ENCODE measurements at regions not wholly inside any gene's neighbourhood (a gene's known extent, or its start where the extent isn't known, plus 50 kb on each side); places are given as distances from the start of the nearest gene placed in this dataset.

DNA sequence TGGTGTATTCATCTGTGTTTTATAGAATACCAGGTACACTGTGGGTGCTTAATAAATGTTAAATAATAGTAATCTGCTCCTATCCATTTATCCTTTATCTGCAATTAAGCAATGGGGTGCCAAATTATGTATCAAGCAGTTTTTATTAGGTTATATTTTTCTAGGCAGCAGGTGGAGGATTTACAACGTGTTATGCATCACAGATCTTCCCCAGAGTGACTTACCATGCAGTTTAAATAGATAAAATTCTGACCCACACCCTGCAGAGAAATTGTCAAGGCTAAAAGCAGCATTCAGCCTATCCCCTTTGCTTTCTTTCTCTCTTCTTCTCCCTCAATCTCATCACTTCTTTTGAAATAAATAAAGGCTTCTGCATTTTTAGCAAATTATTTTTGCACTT, 306.4 kb downstream of the CXXC4 start:
- Histone ChIP-seq H3K4me1 (no peaks in the 10 kb centered on the region), H3K27ac (no peak overlapping the region), H3K36me3 (no peaks in the 10 kb centered on the region), H3K4me3 (no peak overlapping the region), H3K27me3 (no peaks in the 10 kb centered on the region), H3K9me3 (no peaks in the 10 kb centered on the region)
- TF ChIP-seq POLR2A (IDR thresholded peaks at IDR 0.05) = no peak
- TF ChIP-seq, protein P1, sequence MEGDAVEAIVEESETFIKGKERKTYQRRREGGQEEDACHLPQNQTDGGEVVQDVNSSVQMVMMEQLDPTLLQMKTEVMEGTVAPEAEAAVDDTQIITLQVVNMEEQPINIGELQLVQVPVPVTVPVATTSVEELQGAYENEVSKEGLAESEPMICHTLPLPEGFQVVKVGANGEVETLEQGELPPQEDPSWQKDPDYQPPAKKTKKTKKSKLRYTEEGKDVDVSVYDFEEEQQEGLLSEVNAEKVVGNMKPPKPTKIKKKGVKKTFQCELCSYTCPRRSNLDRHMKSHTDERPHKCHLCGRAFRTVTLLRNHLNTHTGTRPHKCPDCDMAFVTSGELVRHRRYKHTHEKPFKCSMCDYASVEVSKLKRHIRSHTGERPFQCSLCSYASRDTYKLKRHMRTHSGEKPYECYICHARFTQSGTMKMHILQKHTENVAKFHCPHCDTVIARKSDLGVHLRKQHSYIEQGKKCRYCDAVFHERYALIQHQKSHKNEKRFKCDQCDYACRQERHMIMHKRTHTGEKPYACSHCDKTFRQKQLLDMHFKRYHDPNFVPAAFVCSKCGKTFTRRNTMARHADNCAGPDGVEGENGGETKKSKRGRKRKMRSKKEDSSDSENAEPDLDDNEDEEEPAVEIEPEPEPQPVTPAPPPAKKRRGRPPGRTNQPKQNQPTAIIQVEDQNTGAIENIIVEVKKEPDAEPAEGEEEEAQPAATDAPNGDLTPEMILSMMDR (IDR thresholded peaks at IDR 0.05) = no peak
- TF ChIP-seq POLR2AphosphoS5 (IDR thresholded peaks at IDR 0.05) = no peak
- no peak for TF ChIP-seq EP300 (IDR thresholded peaks at IDR 0.05)
- intact Hi-C loops (cut with DNase I; ENCODE audit: low total_unique reads) = no loop called here
- 6 to 12% (median 10%) methylated on average over 1 of the region's 1 CpG for WGBS, 5 donors
- no peak for DNase-seq

DNA sequence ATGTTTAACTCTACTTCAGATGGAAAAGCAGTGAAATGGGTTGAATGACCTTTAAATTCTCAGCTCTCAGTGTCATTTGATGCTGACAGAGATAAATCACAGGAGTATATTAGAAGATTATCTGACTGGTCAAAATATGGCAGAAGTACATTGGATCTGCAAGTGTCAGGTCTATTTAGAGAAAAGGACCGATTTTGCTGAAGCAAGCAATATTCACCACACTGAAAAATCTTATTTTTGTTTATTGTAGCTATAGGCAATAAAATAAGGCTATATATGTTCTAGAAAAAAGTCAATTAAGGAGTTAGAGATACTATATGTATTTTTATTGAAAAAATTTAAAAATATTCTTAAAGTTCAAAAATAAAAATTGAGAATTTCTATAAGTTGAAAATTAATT, 325.3 kb downstream of the CXXC4 start:
- no peak overlapping the region for H3K27ac ChIP-seq
- no peak for TF ChIP-seq POLR2AphosphoS5 (IDR thresholded peaks at IDR 0.05)
- no peak for TF ChIP-seq EP300 (IDR thresholded peaks at IDR 0.05)
- TF ChIP-seq, protein P1 (IDR thresholded peaks at IDR 0.05) = no peak
- no peak for TF ChIP-seq POLR2A (IDR thresholded peaks at IDR 0.05)
- intact Hi-C loops (cut with DNase I; ENCODE audit: low total_unique reads) = no loop called here
- H3K36me3 ChIP-seq = no peaks in the 10 kb centered on the region
- 62 to 84% (median 74%) methylated on average over 1 of the region's 1 CpG for WGBS, 5 donors
- no peaks in the 10 kb centered on the region for H3K9me3 ChIP-seq
- DNase-seq = no peak
- no peaks in the 10 kb centered on the region for H3K27me3 ChIP-seq
- H3K4me3 ChIP-seq = no peak overlapping the region
- H3K4me1 ChIP-seq = no peaks in the 10 kb centered on the region

DNA sequence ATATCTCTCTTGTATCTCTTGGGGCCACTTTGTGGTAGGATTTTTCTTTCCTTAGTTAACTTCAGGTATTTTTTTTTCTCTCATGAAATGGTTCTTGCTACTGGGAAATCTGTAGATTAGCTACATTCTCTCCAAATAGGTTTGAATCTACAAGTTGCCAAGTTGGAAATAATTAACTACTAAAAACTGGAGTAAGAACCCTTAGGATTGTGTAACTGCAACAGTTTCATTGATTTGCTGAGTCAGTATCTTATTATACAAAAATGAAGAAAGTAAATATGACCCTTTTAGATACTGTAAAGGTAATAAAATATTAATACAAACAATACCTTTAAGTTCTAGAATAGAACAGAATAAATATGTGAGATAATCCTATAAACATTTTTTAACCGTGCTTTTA, 327.9 kb downstream of the CXXC4 start:
- intact Hi-C loops (cut with DNase I; ENCODE audit: low total_unique reads) = no loop called here
- no peak for TF ChIP-seq POLR2A (IDR thresholded peaks at IDR 0.05)
- TF ChIP-seq, protein P1 (IDR thresholded peaks at IDR 0.05) = no peak
- no peak overlapping the region for H3K27ac ChIP-seq
- H3K4me1 ChIP-seq = no peaks in the 10 kb centered on the region
- H3K4me3 ChIP-seq = no peak overlapping the region
- 28 to 52% (median 38%) methylated on average over 1 of the region's 1 CpG for WGBS, 5 donors
- H3K36me3 ChIP-seq = no peaks in the 10 kb centered on the region
- no peaks in the 10 kb centered on the region for H3K27me3 ChIP-seq
- H3K9me3 ChIP-seq = no peaks in the 10 kb centered on the region
- DNase-seq = peak in 1 of 2 donors; percentile 2

DNA sequence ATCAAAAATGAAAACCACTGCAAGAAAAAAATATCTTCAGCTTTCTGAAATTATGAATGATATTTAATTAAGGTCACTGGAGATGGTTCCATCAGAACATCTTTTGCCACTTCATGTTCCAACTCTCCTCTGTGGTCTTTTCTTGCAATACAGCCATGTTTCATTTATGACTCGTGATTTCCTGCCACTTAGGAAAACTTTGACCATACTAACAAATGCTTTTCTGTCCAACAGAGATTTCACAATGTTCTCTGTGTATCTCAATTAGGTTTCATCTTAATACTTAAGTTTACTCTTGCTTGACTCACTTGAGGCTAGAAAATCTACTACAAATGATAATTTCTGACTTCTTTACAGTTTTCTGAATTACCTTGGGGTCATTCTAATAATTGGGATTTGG, 330.9 kb downstream of the CXXC4 start:
- no peak for DNase-seq
- Histone ChIP-seq H3K4me1 (no peaks in the 10 kb centered on the region), H3K9me3 (no peaks in the 10 kb centered on the region), H3K36me3 (no peaks in the 10 kb centered on the region), H3K27me3 (no peaks in the 10 kb centered on the region), H3K27ac (no peak overlapping the region), H3K4me3 (no peak overlapping the region)
- intact Hi-C loops (cut with DNase I; ENCODE audit: low total_unique reads) = no loop called here
- 26 to 50% (median 43%) methylated on average over 1 of the region's 1 CpG for WGBS, 5 donors
- TF ChIP-seq, protein P1 (IDR thresholded peaks at IDR 0.05) = no peak
- TF ChIP-seq EP300 (IDR thresholded peaks at IDR 0.05) = no peak
- TF ChIP-seq POLR2AphosphoS5 (IDR thresholded peaks at IDR 0.05) = no peak
- no peak for TF ChIP-seq POLR2A (IDR thresholded peaks at IDR 0.05)

All from stomach (tissue), 8 donors.